ENCODE measurements at regions not wholly inside any gene's neighbourhood (a gene's known extent, or its start where the extent isn't known, plus 50 kb on each side); places are given as distances from the start of the nearest gene placed in this dataset.

DNA sequence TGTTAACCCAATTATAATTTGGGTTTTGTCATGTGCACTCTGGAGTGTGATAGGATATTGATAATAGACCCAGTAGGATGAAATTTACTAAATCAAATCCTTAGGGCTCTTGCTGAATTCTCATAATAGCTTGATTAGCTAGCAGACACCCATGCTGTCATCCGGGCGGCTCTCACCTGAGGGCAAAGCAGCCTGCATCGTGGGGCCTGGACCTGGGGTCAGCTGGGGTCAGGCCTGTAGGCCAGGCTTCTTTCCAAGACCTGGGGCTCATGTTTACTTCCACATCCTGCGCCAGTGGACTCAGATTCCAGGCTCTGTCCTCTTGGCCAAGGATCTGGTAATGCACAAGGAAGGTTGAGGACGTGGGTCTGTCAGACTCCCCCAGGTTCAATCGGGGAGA is 486.3 kb downstream of the NPHP4 start:
- no peaks in the 10 kb centered on the region for H3K4me1 ChIP-seq (ENCODE audit: control insufficient read depth in 4 of 4, insufficient read depth in 4 of 4, low read length in 3 of 4)
- H3K9ac ChIP-seq (ENCODE audit: low read depth in 1 of 2, low read length in 2 of 2): no peak overlapping the region
- H3K36me3 ChIP-seq (ENCODE audit: control insufficient read depth in 4 of 4, insufficient read depth in 3 of 4, low read depth in 1 of 4, low read length in 3 of 4): no peaks in the 10 kb centered on the region
- WGBS: 64% methylated on average over 6 of the region's 6 CpGs
- peaks cover 0 to 2% (median under 1%) of the 10 kb centered on the region in 4 donors for H3K27me3 ChIP-seq (ENCODE audit: control insufficient read depth in 4 of 4, insufficient read depth in 4 of 4, low read length in 3 of 4)
- no peak for DNase-seq (ENCODE audit: low spot score)
- no peaks in the 10 kb centered on the region for H3K9me3 ChIP-seq (ENCODE audit: control insufficient read depth in 4 of 4, low read length in 3 of 4)
- H3K27ac ChIP-seq (ENCODE audit: low read depth in 1 of 2, low read length in 2 of 2): no peak overlapping the region
- TF ChIP-seq, protein P1, sequence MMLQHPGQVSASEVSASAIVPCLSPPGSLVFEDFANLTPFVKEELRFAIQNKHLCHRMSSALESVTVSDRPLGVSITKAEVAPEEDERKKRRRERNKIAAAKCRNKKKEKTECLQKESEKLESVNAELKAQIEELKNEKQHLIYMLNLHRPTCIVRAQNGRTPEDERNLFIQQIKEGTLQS (IDR thresholded peaks at IDR 0.05): no peak
- no peak for TF ChIP-seq FOXA2 (IDR thresholded peaks at IDR 0.05)
- TF ChIP-seq SP1 (IDR thresholded peaks at IDR 0.05): no peak
- no peak for TF ChIP-seq NR2F2 (IDR thresholded peaks at IDR 0.05)
- TF ChIP-seq JUND (IDR thresholded peaks at IDR 0.05): no peak
- TF ChIP-seq, protein P2, sequence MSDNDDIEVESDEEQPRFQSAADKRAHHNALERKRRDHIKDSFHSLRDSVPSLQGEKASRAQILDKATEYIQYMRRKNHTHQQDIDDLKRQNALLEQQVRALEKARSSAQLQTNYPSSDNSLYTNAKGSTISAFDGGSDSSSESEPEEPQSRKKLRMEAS (IDR thresholded peaks at IDR 0.05): no peak
- no peak for TF ChIP-seq TAF1 (conservative IDR thresholded peaks at IDR 0.05)
- no peak for TF ChIP-seq HNF4A (conservative IDR thresholded peaks at IDR 0.05)
- H3K4me3 ChIP-seq (ENCODE audit: low read depth in 1 of 3, low read length in 3 of 3): no peak overlapping the region

DNA sequence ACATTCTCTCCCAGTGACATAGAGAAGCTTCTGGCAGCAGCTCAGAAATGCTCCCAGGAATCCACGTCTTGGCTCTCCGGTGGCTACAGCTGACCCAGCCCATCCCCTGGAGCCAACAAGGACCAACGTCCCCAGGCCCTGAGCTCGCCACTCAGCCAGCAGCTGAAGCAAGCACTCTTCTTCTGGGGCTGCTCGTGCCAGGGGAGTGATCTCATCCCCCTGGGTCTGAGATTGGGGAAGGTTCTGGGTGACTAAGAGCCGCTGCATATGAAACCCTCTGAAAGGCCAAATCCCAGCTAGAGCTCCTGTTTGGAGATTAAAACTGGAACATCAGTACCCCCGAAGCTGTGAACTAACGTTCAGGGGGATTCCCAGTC is 487.9 kb downstream of the NPHP4 start:
- Histone ChIP-seq H3K4me3 (ENCODE audit: low read depth in 1 of 3, low read length in 3 of 3) (no peak overlapping the region), H3K4me1 (ENCODE audit: control insufficient read depth in 4 of 4, insufficient read depth in 4 of 4, low read length in 3 of 4) (no peaks in the 10 kb centered on the region), H3K27me3 (ENCODE audit: control insufficient read depth in 4 of 4, insufficient read depth in 4 of 4, low read length in 3 of 4) (peaks cover 0 to 2% (median under 1%) of the 10 kb centered on the region in 4 donors), H3K9ac (ENCODE audit: low read depth in 1 of 2, low read length in 2 of 2) (no peak overlapping the region), H3K36me3 (ENCODE audit: control insufficient read depth in 4 of 4, insufficient read depth in 3 of 4, low read depth in 1 of 4, low read length in 3 of 4) (no peaks in the 10 kb centered on the region), H3K9me3 (ENCODE audit: control insufficient read depth in 4 of 4, low read length in 3 of 4) (no peaks in the 10 kb centered on the region), H3K27ac (ENCODE audit: low read depth in 1 of 2, low read length in 2 of 2) (no peak overlapping the region)
- no peak for DNase-seq (ENCODE audit: low spot score)
- whole genome bisulfite sequencing: 65% methylated on average over 8 of the region's 8 CpGs
- TF ChIP-seq FOXA2 (IDR thresholded peaks at IDR 0.05): no peak
- TF ChIP-seq SP1 (IDR thresholded peaks at IDR 0.05): no peak
- TF ChIP-seq, protein P1 (IDR thresholded peaks at IDR 0.05): no peak
- TF ChIP-seq RXRA (IDR thresholded peaks at IDR 0.05): no peak
- TF ChIP-seq JUND (IDR thresholded peaks at IDR 0.05): no peak
- no peak for TF ChIP-seq FOXA1 (IDR thresholded peaks at IDR 0.05)
- TF ChIP-seq RAD21 (IDR thresholded peaks at IDR 0.05): no peak
- TF ChIP-seq EGR1 (IDR thresholded peaks at IDR 0.05; ENCODE audit: low read depth in 2 of 2): no peak

DNA sequence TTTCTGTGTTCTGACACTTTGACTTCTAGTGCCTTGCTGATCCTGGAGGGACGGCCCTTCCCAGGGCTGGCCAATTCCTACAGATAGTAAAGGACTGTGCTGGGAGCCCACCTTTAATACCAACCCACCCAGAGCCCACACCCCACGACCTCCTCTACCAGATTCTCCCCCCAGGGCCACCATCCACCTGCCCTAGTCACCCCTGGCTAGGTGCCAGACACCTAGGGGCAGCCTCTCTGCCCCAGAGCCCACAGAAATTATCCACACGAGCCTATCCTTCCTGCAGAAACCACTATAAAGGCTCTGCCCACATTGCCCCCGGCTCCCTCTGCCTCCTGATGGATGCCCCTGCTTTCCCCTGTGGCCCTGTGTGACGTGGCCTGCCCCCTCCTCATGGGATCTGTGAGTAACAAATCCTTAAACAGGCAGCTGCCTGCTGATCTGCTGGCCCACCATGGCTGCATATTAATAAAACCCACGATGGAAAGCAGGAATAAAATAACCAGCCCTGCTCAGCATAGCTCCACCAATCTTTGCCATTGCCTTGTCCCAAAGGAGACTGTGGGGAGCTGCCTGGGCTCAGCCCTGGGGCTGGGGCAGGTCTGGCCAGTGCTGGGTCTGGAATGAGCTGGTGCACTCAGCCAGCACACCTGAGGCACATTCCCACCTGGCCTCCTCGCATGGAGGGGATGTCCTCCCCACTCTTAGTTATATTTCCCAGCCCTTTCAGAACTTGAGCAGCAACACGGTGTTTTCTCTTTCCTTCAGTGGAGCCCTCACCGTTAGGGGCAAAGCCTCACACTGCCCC is 488.5 kb downstream of the NPHP4 start:
- Histone ChIP-seq H3K9me3 (ENCODE audit: control insufficient read depth in 4 of 4, low read length in 3 of 4) (no peaks in the 10 kb centered on the region), H3K9ac (ENCODE audit: low read depth in 1 of 2, low read length in 2 of 2) (no peak overlapping the region), H3K36me3 (ENCODE audit: control insufficient read depth in 4 of 4, insufficient read depth in 3 of 4, low read depth in 1 of 4, low read length in 3 of 4) (no peaks in the 10 kb centered on the region), H3K4me3 (ENCODE audit: low read depth in 1 of 3, low read length in 3 of 3) (no peak overlapping the region), H3K27ac (ENCODE audit: low read depth in 1 of 2, low read length in 2 of 2) (no peak overlapping the region), H3K4me1 (ENCODE audit: control insufficient read depth in 4 of 4, insufficient read depth in 4 of 4, low read length in 3 of 4) (no peaks in the 10 kb centered on the region), H3K27me3 (ENCODE audit: control insufficient read depth in 4 of 4, insufficient read depth in 4 of 4, low read length in 3 of 4) (peaks cover 0 to 2% (median under 1%) of the 10 kb centered on the region in 4 donors)
- WGBS: 57% methylated on average over 9 of the region's 9 CpGs
- TF ChIP-seq, protein P3, sequence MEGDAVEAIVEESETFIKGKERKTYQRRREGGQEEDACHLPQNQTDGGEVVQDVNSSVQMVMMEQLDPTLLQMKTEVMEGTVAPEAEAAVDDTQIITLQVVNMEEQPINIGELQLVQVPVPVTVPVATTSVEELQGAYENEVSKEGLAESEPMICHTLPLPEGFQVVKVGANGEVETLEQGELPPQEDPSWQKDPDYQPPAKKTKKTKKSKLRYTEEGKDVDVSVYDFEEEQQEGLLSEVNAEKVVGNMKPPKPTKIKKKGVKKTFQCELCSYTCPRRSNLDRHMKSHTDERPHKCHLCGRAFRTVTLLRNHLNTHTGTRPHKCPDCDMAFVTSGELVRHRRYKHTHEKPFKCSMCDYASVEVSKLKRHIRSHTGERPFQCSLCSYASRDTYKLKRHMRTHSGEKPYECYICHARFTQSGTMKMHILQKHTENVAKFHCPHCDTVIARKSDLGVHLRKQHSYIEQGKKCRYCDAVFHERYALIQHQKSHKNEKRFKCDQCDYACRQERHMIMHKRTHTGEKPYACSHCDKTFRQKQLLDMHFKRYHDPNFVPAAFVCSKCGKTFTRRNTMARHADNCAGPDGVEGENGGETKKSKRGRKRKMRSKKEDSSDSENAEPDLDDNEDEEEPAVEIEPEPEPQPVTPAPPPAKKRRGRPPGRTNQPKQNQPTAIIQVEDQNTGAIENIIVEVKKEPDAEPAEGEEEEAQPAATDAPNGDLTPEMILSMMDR (IDR thresholded peaks at IDR 0.05; ENCODE audit: low read depth, low read length, missing input control): no peak
- TF ChIP-seq FOXA2 (IDR thresholded peaks at IDR 0.05) (no peak), TAF1 (conservative IDR thresholded peaks at IDR 0.05) (no peak), SP1 (IDR thresholded peaks at IDR 0.05) (no peak), HNF4A (conservative IDR thresholded peaks at IDR 0.05) (no peak), NR2F2 (IDR thresholded peaks at IDR 0.05) (no peak), EGR1 (IDR thresholded peaks at IDR 0.05; ENCODE audit: low read depth in 2 of 2) (no peak), RXRA (IDR thresholded peaks at IDR 0.05) (no peak), JUND (IDR thresholded peaks at IDR 0.05) (no peak), GABPA (IDR thresholded peaks at IDR 0.05 in 1 of 2, conservative IDR thresholded peaks at IDR 0.05 in 1 of 2) (no peak), RAD21 (IDR thresholded peaks at IDR 0.05) (no peak), HNF4G (IDR thresholded peaks at IDR 0.05) (no peak), YY1 (IDR thresholded peaks at IDR 0.05) (no peak), FOXA1 (IDR thresholded peaks at IDR 0.05) (no peak)
- TF ChIP-seq, protein P4, sequence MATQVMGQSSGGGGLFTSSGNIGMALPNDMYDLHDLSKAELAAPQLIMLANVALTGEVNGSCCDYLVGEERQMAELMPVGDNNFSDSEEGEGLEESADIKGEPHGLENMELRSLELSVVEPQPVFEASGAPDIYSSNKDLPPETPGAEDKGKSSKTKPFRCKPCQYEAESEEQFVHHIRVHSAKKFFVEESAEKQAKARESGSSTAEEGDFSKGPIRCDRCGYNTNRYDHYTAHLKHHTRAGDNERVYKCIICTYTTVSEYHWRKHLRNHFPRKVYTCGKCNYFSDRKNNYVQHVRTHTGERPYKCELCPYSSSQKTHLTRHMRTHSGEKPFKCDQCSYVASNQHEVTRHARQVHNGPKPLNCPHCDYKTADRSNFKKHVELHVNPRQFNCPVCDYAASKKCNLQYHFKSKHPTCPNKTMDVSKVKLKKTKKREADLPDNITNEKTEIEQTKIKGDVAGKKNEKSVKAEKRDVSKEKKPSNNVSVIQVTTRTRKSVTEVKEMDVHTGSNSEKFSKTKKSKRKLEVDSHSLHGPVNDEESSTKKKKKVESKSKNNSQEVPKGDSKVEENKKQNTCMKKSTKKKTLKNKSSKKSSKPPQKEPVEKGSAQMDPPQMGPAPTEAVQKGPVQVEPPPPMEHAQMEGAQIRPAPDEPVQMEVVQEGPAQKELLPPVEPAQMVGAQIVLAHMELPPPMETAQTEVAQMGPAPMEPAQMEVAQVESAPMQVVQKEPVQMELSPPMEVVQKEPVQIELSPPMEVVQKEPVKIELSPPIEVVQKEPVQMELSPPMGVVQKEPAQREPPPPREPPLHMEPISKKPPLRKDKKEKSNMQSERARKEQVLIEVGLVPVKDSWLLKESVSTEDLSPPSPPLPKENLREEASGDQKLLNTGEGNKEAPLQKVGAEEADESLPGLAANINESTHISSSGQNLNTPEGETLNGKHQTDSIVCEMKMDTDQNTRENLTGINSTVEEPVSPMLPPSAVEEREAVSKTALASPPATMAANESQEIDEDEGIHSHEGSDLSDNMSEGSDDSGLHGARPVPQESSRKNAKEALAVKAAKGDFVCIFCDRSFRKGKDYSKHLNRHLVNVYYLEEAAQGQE (IDR thresholded peaks at IDR 0.05): no peak
- TF ChIP-seq, protein P2 (IDR thresholded peaks at IDR 0.05): no peak
- TF ChIP-seq, protein P5, sequence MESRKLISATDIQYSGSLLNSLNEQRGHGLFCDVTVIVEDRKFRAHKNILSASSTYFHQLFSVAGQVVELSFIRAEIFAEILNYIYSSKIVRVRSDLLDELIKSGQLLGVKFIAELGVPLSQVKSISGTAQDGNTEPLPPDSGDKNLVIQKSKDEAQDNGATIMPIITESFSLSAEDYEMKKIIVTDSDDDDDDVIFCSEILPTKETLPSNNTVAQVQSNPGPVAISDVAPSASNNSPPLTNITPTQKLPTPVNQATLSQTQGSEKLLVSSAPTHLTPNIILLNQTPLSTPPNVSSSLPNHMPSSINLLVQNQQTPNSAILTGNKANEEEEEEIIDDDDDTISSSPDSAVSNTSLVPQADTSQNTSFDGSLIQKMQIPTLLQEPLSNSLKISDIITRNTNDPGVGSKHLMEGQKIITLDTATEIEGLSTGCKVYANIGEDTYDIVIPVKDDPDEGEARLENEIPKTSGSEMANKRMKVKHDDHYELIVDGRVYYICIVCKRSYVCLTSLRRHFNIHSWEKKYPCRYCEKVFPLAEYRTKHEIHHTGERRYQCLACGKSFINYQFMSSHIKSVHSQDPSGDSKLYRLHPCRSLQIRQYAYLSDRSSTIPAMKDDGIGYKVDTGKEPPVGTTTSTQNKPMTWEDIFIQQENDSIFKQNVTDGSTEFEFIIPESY (IDR thresholded peaks at IDR 0.05): no peak
- DNase-seq (ENCODE audit: low spot score): no peak
